H9 (cell line): ENCODE measurements at regions not wholly inside any gene's neighbourhood (a gene's known extent, or its start where the extent isn't known, plus 50 kb on each side); places are given as distances from the start of the nearest gene placed in this dataset.

Source experiments
- DNase-seq: peaks from one replicate; pipeline ENCODE4 v3.0.0-alpha.2; 2017
- H2AFZ ChIP-seq: one replicate; pipeline ENCODE4 v1.6.1; 2013; ENCODE audit warnings: mild to moderate bottlenecking, low read length, control low read depth, moderate library complexity
- H2AK5ac ChIP-seq: 2 replicates; pipeline ENCODE4 v1.6.1; 2013; ENCODE audit warnings: low read length, control low read depth, mixed read lengths; ENCODE audit not compliant: insufficient read length
- H2BK120ac ChIP-seq: one replicate; pipeline ENCODE4 v1.6.1; 2013; ENCODE audit warnings: low read depth, mild to moderate bottlenecking, low read length, control low read depth, inconsistent platforms; ENCODE audit not compliant: poor library complexity, severe bottlenecking
- H2BK12ac ChIP-seq: 2 replicates; pipeline ENCODE4 v1.6.1; 2013; ENCODE audit warnings: low read length, control low read depth, mixed read lengths, low read depth; ENCODE audit not compliant: insufficient read length
- H2BK15ac ChIP-seq: 2 replicates; pipeline ENCODE4 v1.6.1; 2013; ENCODE audit warnings: low read depth, low read length, control low read depth
- H2BK20ac ChIP-seq: one replicate; pipeline ENCODE4 v1.6.1; 2013; ENCODE audit warnings: low read depth, mild to moderate bottlenecking, low read length, control low read depth, inconsistent platforms; ENCODE audit not compliant: poor library complexity, severe bottlenecking
- H2BK5ac ChIP-seq: 2 replicates; pipeline ENCODE4 v1.6.1; 2013; ENCODE audit warnings: low read length, control low read depth, mixed read lengths; ENCODE audit not compliant: insufficient read length
- H3K14ac ChIP-seq: 2 replicates; pipeline ENCODE4 v1.6.1; 2013; ENCODE audit warnings: low read length, control low read depth; ENCODE audit not compliant: insufficient read depth
- H3K18ac ChIP-seq: 2 replicates; pipeline ENCODE4 v1.6.1; 2013; ENCODE audit warnings: low read depth, mild to moderate bottlenecking, mixed read lengths, low read length, control low read depth; ENCODE audit not compliant: insufficient read length
- H3K23ac ChIP-seq: 2 replicates; pipeline ENCODE4 v1.6.1; 2013; ENCODE audit warnings: low read length, control low read depth, mixed read lengths, low read depth; ENCODE audit not compliant: insufficient read length
- H3K23me2 ChIP-seq: 2 replicates; pipeline ENCODE4 v1.6.1; 2013; ENCODE audit warnings: low read depth, mild to moderate bottlenecking, mixed read lengths, low read length, control low read depth; ENCODE audit not compliant: insufficient read length, poor library complexity, severe bottlenecking
- H3K27ac ChIP-seq: 2 replicates; pipeline ENCODE4 v1.5.1; 2013; ENCODE audit warnings: low read length, control low read depth, mixed read lengths, low read depth; ENCODE audit not compliant: insufficient read length
- H3K27me3 ChIP-seq: 2 replicates; pipeline ENCODE4 v1.6.1; 2013; ENCODE audit warnings: low read length, control low read depth, inconsistent platforms; ENCODE audit not compliant: insufficient read depth
- H3K4ac ChIP-seq: 2 replicates; pipeline ENCODE4 v1.6.1; 2013; ENCODE audit warnings: low read depth, mild to moderate bottlenecking, control low read depth, inconsistent platforms, low read length, moderate library complexity
- H3K4me1 ChIP-seq: 2 replicates; pipeline ENCODE4 v1.6.1; 2013; ENCODE audit warnings: low read length, control low read depth, inconsistent platforms; ENCODE audit not compliant: insufficient read depth
- H3K4me2 ChIP-seq: 2 replicates; pipeline ENCODE4 v1.6.1; 2013; ENCODE audit warnings: low read length, control low read depth, mixed read lengths; ENCODE audit not compliant: insufficient read length, insufficient read depth
- H3K56ac ChIP-seq: 2 replicates; pipeline ENCODE4 v1.6.1; 2013; ENCODE audit warnings: low read depth, mild to moderate bottlenecking, mixed read lengths, low read length, control low read depth; ENCODE audit not compliant: insufficient read length
- H3K79me1 ChIP-seq: 2 replicates; pipeline ENCODE4 v1.6.1; 2013; ENCODE audit warnings: low read depth, mild to moderate bottlenecking, moderate library complexity, low read length, control low read depth, inconsistent platforms; ENCODE audit not compliant: insufficient read depth, poor library complexity, severe bottlenecking
- H3K79me2 ChIP-seq: 2 replicates; pipeline ENCODE4 v1.6.1; 2013; ENCODE audit warnings: low read length, control low read depth, inconsistent platforms; ENCODE audit not compliant: insufficient read depth
- H3K9ac ChIP-seq: 2 replicates; pipeline ENCODE4 v1.6.1; 2013; ENCODE audit warnings: low read length, control low read depth, mixed read lengths; ENCODE audit not compliant: insufficient read length; ENCODE audit errors: extremely low read depth
- H3K9me3 ChIP-seq: one replicate; pipeline ENCODE4 v1.6.1; 2013; ENCODE audit warnings: low read depth, low read length, inconsistent platforms; ENCODE audit not compliant: control insufficient read depth
- H3T11ph ChIP-seq: one replicate; pipeline ENCODE4 v1.6.1; 2013; ENCODE audit warnings: mild to moderate bottlenecking, low read length, control low read depth, inconsistent platforms
- H4K20me1 ChIP-seq: one replicate; pipeline ENCODE4 v1.6.1; 2013; ENCODE audit not compliant: control insufficient read depth, insufficient read length, insufficient read depth
- H4K5ac ChIP-seq: 2 replicates; pipeline ENCODE4 v1.6.1; 2013; ENCODE audit warnings: low read depth, mild to moderate bottlenecking, mixed read lengths, low read length, control low read depth; ENCODE audit not compliant: insufficient read length
- H4K8ac ChIP-seq: replicated peaks from 2 replicates; pipeline ENCODE4 v1.6.1; 2013; ENCODE audit warnings: low read length, control low read depth, mixed read lengths, low read depth; ENCODE audit not compliant: insufficient read length
- H4K91ac ChIP-seq: 2 replicates; pipeline ENCODE4 v1.6.1; 2013; ENCODE audit warnings: low read depth, mild to moderate bottlenecking, moderate library complexity, mixed read lengths, low read length, control low read depth; ENCODE audit not compliant: insufficient read length
- H3K27ac Mint-ChIP-seq, 3 experiments: 2 replicates in 2 of 3; 3 replicates in 1 of 3; pipeline ENCODE4 v1.8.0; 2020 to 2021; ENCODE audit warnings: mixed read lengths in 3 of 3, mild to moderate bottlenecking in 1 of 3, moderate library complexity in 1 of 3
- H3K27me3 Mint-ChIP-seq: 2 replicates; pipeline ENCODE4 v1.8.0; 2021; ENCODE audit warnings: low read depth, mild to moderate bottlenecking, moderate library complexity, mixed read lengths
- H3K36me3 Mint-ChIP-seq, 3 experiments: 2 replicates in 2 of 3; 3 replicates in 1 of 3; pipeline ENCODE4 v1.8.0; 2020 to 2021; ENCODE audit warnings: low read depth in 3 of 3, mixed read lengths in 3 of 3; ENCODE audit not compliant: insufficient read depth in 1 of 3
- H3K4me1 Mint-ChIP-seq, 2 experiments: 2 replicates each; pipeline ENCODE4 v1.8.0; 2020; ENCODE audit warnings: mixed read lengths in 2 of 2
- H3K4me3 Mint-ChIP-seq, 2 experiments: 2 replicates in 1 of 2; 3 replicates in 1 of 2; pipeline ENCODE4 v1.8.0; 2020 to 2021; ENCODE audit warnings: mild to moderate bottlenecking in 2 of 2, mixed read lengths in 2 of 2, moderate library complexity in 1 of 2
- H3K9me3 Mint-ChIP-seq, 2 experiments: 2 replicates in 1 of 2; 3 replicates in 1 of 2; pipeline ENCODE4 v1.8.0; 2020; ENCODE audit warnings: mild to moderate bottlenecking in 2 of 2, mixed read lengths in 2 of 2, moderate library complexity in 1 of 2
- WGBS: extraction: QIAGEN DNeasy Blood & Tissue Kit; methylation state at CpG from one replicate; pipeline ENCODE4 v1.1.7; 2013; ENCODE audit warnings: missing lambda C conversion rate, low lambda C conversion rate, mixed read lengths; ENCODE audit not compliant: insufficient read length; ENCODE audit errors: extremely low coverage; 5-methylcytosine and 5-hydroxymethylcytosine counted together
- TF ChIP-seq, protein P1 (sequence below): fragments of 200-600 bp; sonication (generic); conservative IDR thresholded peaks from 3 replicates; pipeline ENCODE4 v1.8.0; 2021; ENCODE audit warnings: antibody characterized with exemption, mild to moderate bottlenecking

DNA sequence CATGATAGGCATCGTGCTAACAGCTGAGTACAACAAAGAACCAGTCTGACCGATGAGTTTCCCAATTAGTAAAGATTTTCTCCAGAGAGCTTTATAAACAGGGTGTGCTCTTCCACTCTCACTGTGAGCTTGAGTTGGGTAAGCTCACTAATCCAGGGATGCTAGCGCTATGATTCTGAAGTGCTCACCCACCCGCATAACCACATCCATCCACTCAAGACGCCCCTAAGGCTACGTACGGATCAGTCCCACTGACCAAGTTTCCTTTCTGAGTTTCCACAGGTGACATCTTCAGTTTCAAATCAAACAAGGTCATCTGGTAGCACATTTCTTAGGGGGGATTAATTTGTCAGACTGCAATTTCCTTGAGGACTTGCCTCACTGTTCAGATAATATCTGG lies 141.1 kb upstream of the ABI3BP start:
- H3K23ac ChIP-seq: no peak overlapping the region
- Mint-ChIP-seq H3K27me3 (no peaks in the 10 kb centered on the region), H3K4me3 (no peak overlapping the region), H3K9me3 (peaks cover 4 to 5% of the 10 kb centered on the region in 2 experiments; a peak in 4 of 5 replicates), H3K36me3 (peaks cover 0 to 4% (median 0%) of the 10 kb centered on the region in 3 experiments; a peak in 1 of 7 replicates), H3K27ac (no peak overlapping the region), H3K4me1 (peaks cover 5 to 6% of the 10 kb centered on the region in 2 experiments)
- no peak overlapping the region for H3T11ph ChIP-seq
- H3K27me3 ChIP-seq: no peaks in the 10 kb centered on the region
- no peaks in the 10 kb centered on the region for H3K79me2 ChIP-seq
- H4K91ac ChIP-seq: no peak overlapping the region
- H2BK20ac ChIP-seq: no peak overlapping the region
- no peak overlapping the region for H3K14ac ChIP-seq
- no peak overlapping the region for H3K4me2 ChIP-seq
- H4K8ac ChIP-seq: no peak overlapping the region
- H3K79me1 ChIP-seq: no peaks in the 10 kb centered on the region
- no peaks in the 10 kb centered on the region for H3K4me1 ChIP-seq
- no peak overlapping the region for H3K27ac ChIP-seq
- no peak overlapping the region for H2BK12ac ChIP-seq
- H3K4ac ChIP-seq: no peak overlapping the region
- H4K5ac ChIP-seq: no peak overlapping the region
- DNase-seq: no peak
- no peak overlapping the region for H2AK5ac ChIP-seq
- no peak overlapping the region for H3K18ac ChIP-seq
- H3K23me2 ChIP-seq: no peaks in the 10 kb centered on the region
- H2AFZ ChIP-seq: no peak overlapping the region
- H3K9me3 ChIP-seq: no peaks in the 10 kb centered on the region
- no peak overlapping the region for H2BK15ac ChIP-seq
- no peak overlapping the region for H3K9ac ChIP-seq
- no peak overlapping the region for H2BK120ac ChIP-seq
- WGBS: no CpG with 5 or more reads among the region's 7 CpGs
- H3K56ac ChIP-seq: no peak overlapping the region
- H4K20me1 ChIP-seq: no peaks in the 10 kb centered on the region
- H2BK5ac ChIP-seq: no peak overlapping the region
- TF ChIP-seq, protein P1, sequence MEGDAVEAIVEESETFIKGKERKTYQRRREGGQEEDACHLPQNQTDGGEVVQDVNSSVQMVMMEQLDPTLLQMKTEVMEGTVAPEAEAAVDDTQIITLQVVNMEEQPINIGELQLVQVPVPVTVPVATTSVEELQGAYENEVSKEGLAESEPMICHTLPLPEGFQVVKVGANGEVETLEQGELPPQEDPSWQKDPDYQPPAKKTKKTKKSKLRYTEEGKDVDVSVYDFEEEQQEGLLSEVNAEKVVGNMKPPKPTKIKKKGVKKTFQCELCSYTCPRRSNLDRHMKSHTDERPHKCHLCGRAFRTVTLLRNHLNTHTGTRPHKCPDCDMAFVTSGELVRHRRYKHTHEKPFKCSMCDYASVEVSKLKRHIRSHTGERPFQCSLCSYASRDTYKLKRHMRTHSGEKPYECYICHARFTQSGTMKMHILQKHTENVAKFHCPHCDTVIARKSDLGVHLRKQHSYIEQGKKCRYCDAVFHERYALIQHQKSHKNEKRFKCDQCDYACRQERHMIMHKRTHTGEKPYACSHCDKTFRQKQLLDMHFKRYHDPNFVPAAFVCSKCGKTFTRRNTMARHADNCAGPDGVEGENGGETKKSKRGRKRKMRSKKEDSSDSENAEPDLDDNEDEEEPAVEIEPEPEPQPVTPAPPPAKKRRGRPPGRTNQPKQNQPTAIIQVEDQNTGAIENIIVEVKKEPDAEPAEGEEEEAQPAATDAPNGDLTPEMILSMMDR: no peak
